Left lung (tissue), 4 donors: ENCODE measurements at regions not wholly inside any gene's neighbourhood (a gene's known extent, or its start where the extent isn't known, plus 50 kb on each side); places are given as distances from the start of the nearest gene placed in this dataset.
"Not testable (repeated sequence)": the region's sequence is repeated elsewhere in the genome, so short reads cannot be mapped to it uniquely, and the experiment has no call there.

ENCODE experiments used
- ATAC-seq: fragments of 200-7000 bp; cut with Tn5 transposase; one replicate; pipeline ENCODE4 v1.9.1; 2020; ENCODE audit warnings: moderate library complexity
- DNase-seq, 4 donors: peaks; one replicate each; pipeline ENCODE4 v3.0.0-alpha.2; 2013 to 2020
- H3K27ac ChIP-seq, 2 donors: fragments of 200-600 bp; sonication (generic) in 1 of 2; one replicate each; pipeline versions ENCODE4 v1.5.0 to v1.8.0; 2020 to 2021
- H3K27me3 ChIP-seq, 2 donors: fragments of 200-600 bp; sonication (generic) in 1 of 2; one replicate each; pipeline versions ENCODE4 v1.5.0 to v1.8.0; 2020 to 2021
- H3K36me3 ChIP-seq, 2 donors: fragments of 200-600 bp; sonication (generic) in 1 of 2; one replicate each; pipeline versions ENCODE4 v1.5.0 to v1.8.0; 2020 to 2021
- H3K4me1 ChIP-seq, 2 donors: fragments of 200-600 bp; one replicate each; pipeline ENCODE4 v1.8.0; 2021
- H3K4me3 ChIP-seq, 2 donors: fragments of 200-600 bp; sonication (generic) in 1 of 2; one replicate each; pipeline versions ENCODE4 v1.5.0 to v1.8.0; 2020 to 2021; ENCODE audit warnings: mild to moderate bottlenecking in 1 of 2
- H3K9me3 ChIP-seq, 2 donors: fragments of 200-600 bp; sonication (generic) in 1 of 2; one replicate each; pipeline versions ENCODE4 v1.5.0 to v1.8.0; 2020 to 2021
- CTCF ChIP-seq, 2 donors: fragments of 200-600 bp; sonication (generic) in 1 of 2; IDR thresholded peaks; one replicate each; pipeline versions ENCODE4 v1.5.0 to v1.8.0; 2021; ENCODE audit warnings: antibody characterized with exemption in 2 of 2
- intact Hi-C, 2 donors: fragments of 100-400 bp; cut with DNase I; formaldehyde crosslinking; loops; one replicate each; pipeline versions ENCODE4 v1.11.2 to v1.14.2; 2022
- donor health status: DM: no; HTN: yes; CAD: no.
- donor health status: DM: no; HTN: no; CAD: no.

GRCh38 chr11:69585385-69585784, 55.6 kb upstream of the CCND1 start:
- Histone ChIP-seq H3K9me3 (no peaks in the 10 kb centered on the region), H3K4me3 (no peak overlapping the region), H3K27me3 (no peaks in the 10 kb centered on the region), H3K4me1 (no peaks in the 10 kb centered on the region), H3K36me3 (no peaks in the 10 kb centered on the region), H3K27ac (no peak overlapping the region)
- ATAC-seq (no peak), DNase-seq (no peak)
- TF ChIP-seq CTCF (IDR thresholded peaks at IDR 0.05) = no peak
- intact Hi-C loops = no loop called here

GRCh38 chr11:69587454-69588090, 53.4 kb upstream of the CCND1 start:
- Histone ChIP-seq H3K4me3 (no peak overlapping the region), H3K36me3 (no peaks in the 10 kb centered on the region), H3K9me3 (no peaks in the 10 kb centered on the region), H3K27me3 (no peaks in the 10 kb centered on the region), H3K27ac (no peak overlapping the region), H3K4me1 (no peaks in the 10 kb centered on the region)
- ATAC-seq = no peak
- DNase-seq = no peak
- no peak for TF ChIP-seq CTCF (IDR thresholded peaks at IDR 0.05)
- intact Hi-C loops = no loop called here

GRCh38 chr11:69588270-69588669, 52.7 kb upstream of the CCND1 start:
- no peaks in the 10 kb centered on the region for H3K27me3 ChIP-seq
- no peak for TF ChIP-seq CTCF (IDR thresholded peaks at IDR 0.05)
- H3K36me3 ChIP-seq = no peaks in the 10 kb centered on the region
- no peak overlapping the region for H3K27ac ChIP-seq
- intact Hi-C loops = no loop called here
- DNase-seq (no peak), ATAC-seq (no peak)
- no peak overlapping the region for H3K4me3 ChIP-seq
- no peaks in the 10 kb centered on the region for H3K9me3 ChIP-seq
- H3K4me1 ChIP-seq = no peaks in the 10 kb centered on the region

GRCh38 chr11:69590088-69590487, 50.9 kb upstream of the CCND1 start:
- not testable (repeated sequence) for DNase-seq

More at GRCh38 chr11:69590088-69590487, 50.9 kb upstream of the CCND1 start:
- intact Hi-C loops, H3K27ac ChIP-seq, H3K9me3 ChIP-seq, H3K36me3 ChIP-seq, H3K27me3 ChIP-seq, ATAC-seq, H3K4me3 ChIP-seq, H3K4me1 ChIP-seq: not testable (repeated sequence)
